GM23248 (cell line): ENCODE measurements at regions not wholly inside any gene's neighbourhood (a gene's known extent, or its start where the extent isn't known, plus 50 kb on each side); places are given as distances from the start of the nearest gene placed in this dataset.

ENCODE experiments used
- DNase-seq: peaks from one replicate; pipeline ENCODE4 v3.0.0-alpha.2; 2015
- H2AFZ ChIP-seq: fragments of 200-600 bp; sonication (generic); 2 replicates; pipeline ENCODE4 v1.6.1; 2016; ENCODE audit warnings: antibody characterized with exemption
- H3F3A ChIP-seq: fragments of 200-600 bp; sonication (generic); 2 replicates; pipeline ENCODE4 v1.6.1; 2016; ENCODE audit warnings: mild to moderate bottlenecking, antibody characterized with exemption, mixed run types; ENCODE audit not compliant: insufficient read depth
- H3K27ac ChIP-seq: fragments of 200-600 bp; sonication (generic); 2 replicates; pipeline ENCODE4 v1.5.1; 2016; ENCODE audit warnings: mild to moderate bottlenecking
- H3K27me3 ChIP-seq: fragments of 200-600 bp; sonication (generic); replicated peaks from 2 replicates; pipeline ENCODE4 v1.6.1; 2016; ENCODE audit warnings: mild to moderate bottlenecking; ENCODE audit not compliant: insufficient read depth
- H3K36me3 ChIP-seq: fragments of 200-600 bp; sonication (generic); 2 replicates; pipeline ENCODE4 v1.6.1; 2016; ENCODE audit warnings: low read depth, mild to moderate bottlenecking
- H3K4me1 ChIP-seq: fragments of 200-600 bp; sonication (generic); 2 replicates; pipeline ENCODE4 v1.6.1; 2016; ENCODE audit warnings: mild to moderate bottlenecking; ENCODE audit not compliant: insufficient read depth
- H3K4me2 ChIP-seq: fragments of 200-600 bp; sonication (generic); one replicate; pipeline ENCODE4 v1.6.1; 2016; ENCODE audit warnings: mild to moderate bottlenecking; ENCODE audit not compliant: unreplicated experiment
- H3K4me3 ChIP-seq: fragments of 200-600 bp; sonication (generic); 2 replicates; pipeline ENCODE4 v1.5.1; 2016; ENCODE audit warnings: mild to moderate bottlenecking
- H3K79me2 ChIP-seq: fragments of 200-600 bp; sonication (generic); 2 replicates; pipeline ENCODE4 v1.6.1; 2016; ENCODE audit warnings: mild to moderate bottlenecking; ENCODE audit not compliant: insufficient read depth
- H3K9ac ChIP-seq: fragments of 200-600 bp; sonication (generic); 2 replicates; pipeline ENCODE4 v1.6.1; 2016; ENCODE audit warnings: mild to moderate bottlenecking
- H3K9me2 ChIP-seq: fragments of 200-600 bp; sonication (generic); 2 replicates; pipeline ENCODE4 v1.6.1; 2016; ENCODE audit warnings: mixed run types, mild to moderate bottlenecking, moderate library complexity; ENCODE audit not compliant: insufficient read depth
- H3K9me3 ChIP-seq: fragments of 200-600 bp; sonication (generic); one replicate; pipeline ENCODE4 v1.6.1; 2017; ENCODE audit warnings: low read depth
- H4K20me1 ChIP-seq: fragments of 200-600 bp; sonication (generic); 2 replicates; pipeline ENCODE4 v1.6.0; 2016; ENCODE audit not compliant: insufficient read depth
- EZH2 ChIP-seq: fragments of 200-600 bp; sonication (generic); IDR thresholded peaks from 2 replicates; pipeline ENCODE4 v1.6.1; 2018; ENCODE audit warnings: antibody characterized with exemption, mild to moderate bottlenecking; ENCODE audit not compliant: insufficient read depth, poor library complexity, severe bottlenecking
- EZH2phosphoT487 ChIP-seq: fragments of 200-600 bp; sonication (generic); IDR thresholded peaks from 2 replicates; pipeline ENCODE4 v1.6.1; 2018; ENCODE audit warnings: antibody characterized with exemption, moderate library complexity, mild to moderate bottlenecking, low read depth; ENCODE audit not compliant: insufficient read depth
- WGBS, 2 experiments: methylation state at CpG; one replicate each; pipeline ENCODE4 v1.1.6; 2015 to 2017; ENCODE audit warnings: low lambda C conversion rate in 2 of 2, low coverage in 1 of 2; ENCODE audit errors: missing lambda C conversion rate in 2 of 2; 5-methylcytosine and 5-hydroxymethylcytosine counted together
- in situ Hi-C: fragments of 300-500 bp; cut with MboI; formaldehyde crosslinking; loops from 2 replicates; pipeline ENCODE4 v1.15.0; 2020

GRCh38 chr6:104356197-104356596 is 503.5 kb downstream of the HACE1 start:
- no peaks in the 10 kb centered on the region for H3K9me3 ChIP-seq
- H3K9ac ChIP-seq = no peak overlapping the region
- in situ Hi-C loops = no loop called here
- no peak overlapping the region for H3K27ac ChIP-seq
- 43% methylated on average over 5 of the region's 5 CpGs for WGBS, 2 experiments
- H3K27me3 ChIP-seq = no peaks in the 10 kb centered on the region
- H3K4me2 ChIP-seq = no peak overlapping the region
- TF ChIP-seq EZH2phosphoT487 (no peak), EZH2 (no peak)
- no peaks in the 10 kb centered on the region for H3K4me1 ChIP-seq
- no peak overlapping the region for H2AFZ ChIP-seq
- H3K9me2 ChIP-seq = no peaks in the 10 kb centered on the region
- DNase-seq = no peak
- no peaks in the 10 kb centered on the region for H3F3A ChIP-seq
- H4K20me1 ChIP-seq = no peaks in the 10 kb centered on the region
- H3K79me2 ChIP-seq = no peaks in the 10 kb centered on the region
- H3K36me3 ChIP-seq = no peaks in the 10 kb centered on the region
- no peak overlapping the region for H3K4me3 ChIP-seq

- H3K36me3 ChIP-seq = no peaks in the 10 kb centered on the region
- H3K79me2 ChIP-seq = no peaks in the 10 kb centered on the region
- H3K4me2 ChIP-seq = no peak overlapping the region
- no peaks in the 10 kb centered on the region for H3F3A ChIP-seq
- H3K9me3 ChIP-seq = no peaks in the 10 kb centered on the region
- H3K4me3 ChIP-seq = no peak overlapping the region
- no peak overlapping the region for H3K27ac ChIP-seq
- in situ Hi-C loops = no loop called here
- WGBS, 2 experiments = 44 to 49% methylated on average over 4 of the region's 4 CpGs
- H3K4me1 ChIP-seq = no peaks in the 10 kb centered on the region
- TF ChIP-seq EZH2phosphoT487 = no peak
- TF ChIP-seq EZH2 = no peak
- H4K20me1 ChIP-seq = no peaks in the 10 kb centered on the region
- DNase-seq = no peak
- no peaks in the 10 kb centered on the region for H3K9me2 ChIP-seq
- no peaks in the 10 kb centered on the region for H3K27me3 ChIP-seq
- H2AFZ ChIP-seq = no peak overlapping the region
- no peak overlapping the region for H3K9ac ChIP-seq
These were observed 510.5 kb downstream of the HACE1 start for GRCh38 chr6:104349191-104349590.

DNA sequence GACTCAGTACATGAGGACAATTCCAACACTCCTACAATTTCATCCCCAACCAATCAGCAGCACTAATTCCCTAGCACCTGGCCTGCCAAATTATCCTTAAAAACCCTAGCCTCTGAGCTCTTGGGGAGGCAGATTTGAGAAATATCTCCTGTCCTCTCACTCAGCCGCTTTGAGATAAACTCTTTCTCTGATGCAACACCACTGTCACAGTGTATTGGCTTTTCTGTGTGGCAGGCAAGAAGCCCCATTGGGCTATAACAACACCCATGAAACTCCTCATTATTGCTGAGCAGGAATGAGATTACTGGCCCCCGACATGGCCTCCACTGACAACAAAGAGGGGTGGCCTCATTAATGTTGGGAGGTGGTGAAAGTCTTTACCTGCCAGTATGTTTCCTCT is 515.5 kb downstream of the HACE1 start:
- in situ Hi-C loops = no loop called here
- no peaks in the 10 kb centered on the region for H3K9me3 ChIP-seq
- no peak overlapping the region for H3K27ac ChIP-seq
- H2AFZ ChIP-seq = no peak overlapping the region
- H3K36me3 ChIP-seq = no peaks in the 10 kb centered on the region
- H3K79me2 ChIP-seq = no peaks in the 10 kb centered on the region
- H3K9ac ChIP-seq = no peak overlapping the region
- no peaks in the 10 kb centered on the region for H3K9me2 ChIP-seq
- DNase-seq = no peak
- no peaks in the 10 kb centered on the region for H3K4me1 ChIP-seq
- no peaks in the 10 kb centered on the region for H4K20me1 ChIP-seq
- no peak overlapping the region for H3K4me2 ChIP-seq
- no peak overlapping the region for H3K4me3 ChIP-seq
- H3F3A ChIP-seq = no peaks in the 10 kb centered on the region
- no peaks in the 10 kb centered on the region for H3K27me3 ChIP-seq
- TF ChIP-seq EZH2phosphoT487 (no peak), EZH2 (no peak)
- 39 to 40% methylated on average over 2 of the region's 2 CpGs for WGBS, 2 experiments

DNA sequence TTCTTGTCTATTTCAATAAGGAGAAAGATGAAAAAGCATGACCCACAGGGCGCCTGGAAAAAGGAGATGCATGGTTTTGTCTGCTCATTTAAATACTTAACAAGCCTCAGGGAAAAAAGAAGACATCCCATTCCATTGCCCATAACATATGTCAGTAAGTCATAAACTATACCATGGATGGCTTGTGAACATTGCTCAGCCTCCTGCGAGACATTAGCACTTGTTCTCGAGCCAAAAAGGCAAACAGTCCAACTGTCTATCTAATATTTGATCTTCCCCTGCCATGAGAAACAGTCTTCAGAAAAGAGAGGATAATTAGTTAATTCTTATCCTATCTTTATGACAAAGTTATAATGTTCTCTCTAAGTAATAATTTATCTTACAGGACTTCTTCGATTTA is 527.4 kb downstream of the HACE1 start:
- 7 to 14% methylated on average over 4 of the region's 4 CpGs for WGBS, 2 experiments
- no peaks in the 10 kb centered on the region for H3K9me2 ChIP-seq
- no peak for TF ChIP-seq EZH2phosphoT487
- no peak for TF ChIP-seq EZH2
- no peak overlapping the region for H3K4me3 ChIP-seq
- H3F3A ChIP-seq = no peaks in the 10 kb centered on the region
- no peak for DNase-seq
- H2AFZ ChIP-seq = no peak overlapping the region
- H4K20me1 ChIP-seq = no peaks in the 10 kb centered on the region
- H3K79me2 ChIP-seq = no peaks in the 10 kb centered on the region
- no peaks in the 10 kb centered on the region for H3K9me3 ChIP-seq
- no peaks in the 10 kb centered on the region for H3K27me3 ChIP-seq
- H3K4me2 ChIP-seq = no peak overlapping the region
- H3K27ac ChIP-seq = no peak overlapping the region
- in situ Hi-C loops = no loop called here
- no peaks in the 10 kb centered on the region for H3K4me1 ChIP-seq
- H3K36me3 ChIP-seq = no peaks in the 10 kb centered on the region
- no peak overlapping the region for H3K9ac ChIP-seq
